ENCODE measurements at regions not wholly inside any gene's neighbourhood (a gene's known extent, or its start where the extent isn't known, plus 50 kb on each side); places are given as distances from the start of the nearest gene placed in this dataset.
"Not testable (repeated sequence)": the region's sequence is repeated elsewhere in the genome, so short reads cannot be mapped to it uniquely, and the experiment has no call there.

GRCh38 chr14:105898482-105899010, 372.2 kb downstream of the TMEM121 start:
- DNase-seq (ENCODE audit: insufficient read length, low spot score) (no peak), FAIRE-seq (no peak)
- no peak for TF ChIP-seq POLR2A (IDR thresholded peaks at IDR 0.05; ENCODE audit: low read depth, low read length)

GRCh38 chr14:105899071-105899641, 372.8 kb downstream of the TMEM121 start:
- DNase-seq (ENCODE audit: insufficient read length, low spot score) (no peak), FAIRE-seq (no peak)
- no peak for TF ChIP-seq POLR2A (IDR thresholded peaks at IDR 0.05; ENCODE audit: low read depth, low read length)

- no peak for FAIRE-seq
- DNase-seq (ENCODE audit: insufficient read length, low spot score), result no peak
- no peak for TF ChIP-seq POLR2A (IDR thresholded peaks at IDR 0.05; ENCODE audit: low read depth, low read length)
Observed at GRCh38 chr14:105899657-105900397, 373.4 kb downstream of the TMEM121 start.

- no peak for DNase-seq (ENCODE audit: insufficient read length, low spot score)
- no peak for FAIRE-seq
- TF ChIP-seq POLR2A (IDR thresholded peaks at IDR 0.05; ENCODE audit: low read depth, low read length), result no peak
Observed at GRCh38 chr14:105900398-105901160, 374.2 kb downstream of the TMEM121 start.

GRCh38 chr14:105901226-105901625, 374.8 kb downstream of the TMEM121 start:
- no peak for FAIRE-seq
- no peak for DNase-seq (ENCODE audit: insufficient read length, low spot score)

GRCh38 chr14:105902131-105902898, 375.9 kb downstream of the TMEM121 start:
- no peak for TF ChIP-seq POLR2A (IDR thresholded peaks at IDR 0.05; ENCODE audit: low read depth, low read length)
- FAIRE-seq (no peak), DNase-seq (ENCODE audit: insufficient read length, low spot score) (no peak)

More at GRCh38 chr14:105901226-105901625, 374.8 kb downstream of the TMEM121 start:
- TF ChIP-seq POLR2A (IDR thresholded peaks at IDR 0.05; ENCODE audit: low read depth, low read length), result no peak

GRCh38 chr14:105902899-105903165, 376.4 kb downstream of the TMEM121 start:
- DNase-seq (ENCODE audit: insufficient read length, low spot score); FAIRE-seq: not testable (repeated sequence)

- DNase-seq (ENCODE audit: insufficient read length, low spot score) (no peak), FAIRE-seq (no peak)
- TF ChIP-seq POLR2A (IDR thresholded peaks at IDR 0.05; ENCODE audit: low read depth, low read length), result no peak
Observed at GRCh38 chr14:105903971-105904370, 377.6 kb downstream of the TMEM121 start.

GRCh38 chr14:105904379-105904778, 378.0 kb downstream of the TMEM121 start:
- DNase-seq (ENCODE audit: insufficient read length, low spot score), result no peak
- FAIRE-seq, result no peak
- no peak for TF ChIP-seq POLR2A (IDR thresholded peaks at IDR 0.05; ENCODE audit: low read depth, low read length)

- FAIRE-seq (no peak), DNase-seq (ENCODE audit: insufficient read length, low spot score) (no peak)
Observed at GRCh38 chr14:105905456-105905855, 379.1 kb downstream of the TMEM121 start.

GRCh38 chr14:105907276-105907675, 380.9 kb downstream of the TMEM121 start:
- DNase-seq (ENCODE audit: insufficient read length, low spot score) (no peak), FAIRE-seq (no peak)
- no peak for TF ChIP-seq POLR2A (IDR thresholded peaks at IDR 0.05; ENCODE audit: low read depth, low read length)

More at GRCh38 chr14:105905456-105905855, 379.1 kb downstream of the TMEM121 start:
- TF ChIP-seq POLR2A (IDR thresholded peaks at IDR 0.05; ENCODE audit: low read depth, low read length), result no peak

GRCh38 chr14:105908006-105908405, 381.6 kb downstream of the TMEM121 start:
- FAIRE-seq (no peak), DNase-seq (ENCODE audit: insufficient read length, low spot score) (no peak)
- no peak for TF ChIP-seq POLR2A (IDR thresholded peaks at IDR 0.05; ENCODE audit: low read depth, low read length)

- DNase-seq (ENCODE audit: insufficient read length, low spot score) (no peak), FAIRE-seq (no peak)
- no peak for TF ChIP-seq POLR2A (IDR thresholded peaks at IDR 0.05; ENCODE audit: low read depth, low read length)
Observed at GRCh38 chr14:105908481-105908911, 382.1 kb downstream of the TMEM121 start.

All from H54 (cell line).